ENCODE measurements at regions not wholly inside any gene's neighbourhood (a gene's known extent, or its start where the extent isn't known, plus 50 kb on each side); places are given as distances from the start of the nearest gene placed in this dataset.

GRCh38 chr1:38266197-38266520 lies 219.6 kb upstream of the POU3F1 start:
- DNase-seq (ENCODE audit: low read depth, low spot score), result no peak

GRCh38 chr1:38265293-38266196 lies 219.0 kb upstream of the POU3F1 start:
- DNase-seq (ENCODE audit: low read depth, low spot score), result no peak

- no peak for DNase-seq (ENCODE audit: low read depth, low spot score)
Observed at GRCh38 chr1:38263438-38263837, 216.8 kb upstream of the POU3F1 start.

- DNase-seq (ENCODE audit: low read depth, low spot score), result no peak
Observed at GRCh38 chr1:38261574-38261973, 215.0 kb upstream of the POU3F1 start.

- no peak for DNase-seq (ENCODE audit: low read depth, low spot score)
Observed at GRCh38 chr1:38258085-38258627, 211.6 kb upstream of the POU3F1 start.

GRCh38 chr1:38257374-38257773 lies 210.8 kb upstream of the POU3F1 start:
- DNase-seq (ENCODE audit: low read depth, low spot score), result no peak

- DNase-seq (ENCODE audit: low read depth, low spot score), result no peak
Observed at GRCh38 chr1:38256072-38256471, 209.5 kb upstream of the POU3F1 start.

GRCh38 chr1:38253314-38253713 lies 206.7 kb upstream of the POU3F1 start:
- no peak for DNase-seq (ENCODE audit: low read depth, low spot score)

GRCh38 chr1:38250356-38250755 lies 203.8 kb upstream of the POU3F1 start:
- no peak for DNase-seq (ENCODE audit: low read depth, low spot score)

GRCh38 chr1:38249001-38249400 lies 202.4 kb upstream of the POU3F1 start:
- DNase-seq (ENCODE audit: low read depth, low spot score), result no peak

GRCh38 chr1:38246955-38247952 lies 200.7 kb upstream of the POU3F1 start:
- DNase-seq (ENCODE audit: low read depth, low spot score), result no peak

GRCh38 chr1:38244218-38244845 lies 197.7 kb upstream of the POU3F1 start:
- DNase-seq (ENCODE audit: low read depth, low spot score), result no peak

- DNase-seq (ENCODE audit: low read depth, low spot score), result no peak
Observed at GRCh38 chr1:38243106-38243505, 196.5 kb upstream of the POU3F1 start.

GRCh38 chr1:38242506-38242905 lies 195.9 kb upstream of the POU3F1 start:
- no peak for DNase-seq (ENCODE audit: low read depth, low spot score)

- DNase-seq (ENCODE audit: low read depth, low spot score), result no peak
Observed at GRCh38 chr1:38241594-38242334, 195.2 kb upstream of the POU3F1 start.

- DNase-seq (ENCODE audit: low read depth, low spot score), result no peak
Observed at GRCh38 chr1:38240618-38241017, 194.0 kb upstream of the POU3F1 start.

- no peak for DNase-seq (ENCODE audit: low read depth, low spot score)
Observed at GRCh38 chr1:38239258-38239835, 192.8 kb upstream of the POU3F1 start.

GRCh38 chr1:38238294-38238693 lies 191.7 kb upstream of the POU3F1 start:
- DNase-seq (ENCODE audit: low read depth, low spot score), result no peak

GRCh38 chr1:38235705-38236104 lies 189.1 kb upstream of the POU3F1 start:
- DNase-seq (ENCODE audit: low read depth, low spot score), result peak; percentile 49

- DNase-seq (ENCODE audit: low read depth, low spot score), result no peak
Observed at GRCh38 chr1:38231941-38232340, 185.3 kb upstream of the POU3F1 start.

GRCh38 chr1:38228718-38229117 lies 182.1 kb upstream of the POU3F1 start:
- no peak for DNase-seq (ENCODE audit: low read depth, low spot score)
